K562 (cell line): ENCODE measurements at regions not wholly inside any gene's neighbourhood (a gene's known extent, or its start where the extent isn't known, plus 50 kb on each side); places are given as distances from the start of the nearest gene placed in this dataset.

ENCODE experiments used
- ATAC-seq: fragments of 200-7000 bp; cut with Tn5 transposase; 3 replicates; pipeline ENCODE4 v1.9.1; 2020; ENCODE audit warnings: moderate library complexity
- BruUV-seq: library from RNA; stranded (reverse); fragments of 400-500 nt; replicated peaks from 2 replicates; lab custom pipeline; 2021; lab: Mats Ljungman, UMichigan
- CTCF ChIA-PET: fragments of 300-600 bp; formaldehyde crosslinking; extraction: SDS; loops from one replicate; lab custom pipeline; 2021; ENCODE audit warnings: low intra/inter-chr PET ratio; lab: Yijun Ruan, JAX
- POLR2A ChIA-PET: fragments of 300-600, 350-650 bp; sonication (Branson Sonifier 250); formaldehyde crosslinking; extraction: SDS; loops from one replicate; lab custom pipeline; 2021; ENCODE audit warnings: antibody characterized with exemption, inconsistent platforms; lab: Yijun Ruan, JAX
- DNase-seq, 4 experiments: peaks; one replicate each; pipeline versions ENCODE4 v3.0.0 to v3.0.0-alpha.2; 2011 to 2018; ENCODE audit warnings: low spot score in 3 of 4, mixed read lengths in 3 of 4; ENCODE audit errors: extremely low read depth in 1 of 4
- FAIRE-seq: peaks from 2 replicates; lab custom pipeline; 2011; peaks lifted over from hg19 to GRCh38; lab: Jason Lieb, UNC
- H2AFZ ChIP-seq: 2 replicates; pipeline ENCODE4 v1.6.0; 2011; ENCODE audit warnings: low read depth, low read length, control low read depth, inconsistent platforms
- H3K27ac ChIP-seq: fragments of 200-600 bp; 3 replicates; pipeline ENCODE4 v1.8.0; 2011; ENCODE audit warnings: low read depth, mild to moderate bottlenecking, control low read depth, inconsistent platforms, low read length, moderate library complexity, mixed read lengths; ENCODE audit errors: extremely low read depth
- H3K27me3 ChIP-seq, 2 experiments: fragments of 300-600 bp in 1 of 2; 2 replicates in 1 of 2; 3 replicates in 1 of 2; pipeline versions ENCODE4 v1.6.0 to v1.8.0; 2011; ENCODE audit warnings: inconsistent platforms in 2 of 2, low read length in 2 of 2, mild to moderate bottlenecking in 1 of 2, mixed read lengths in 1 of 2, moderate library complexity in 1 of 2; ENCODE audit not compliant: control insufficient read depth in 2 of 2, insufficient read depth in 2 of 2
- H3K36me3 ChIP-seq: fragments of 300-600 bp; 3 replicates; pipeline ENCODE4 v1.8.0; 2011; ENCODE audit warnings: mild to moderate bottlenecking, low read length, inconsistent platforms; ENCODE audit not compliant: control insufficient read depth, insufficient read depth
- H3K4me1 ChIP-seq, 2 experiments: fragments of 200-600 bp in 1 of 2; replicated peaks in 1 of 2; 2 replicates in 1 of 2; 3 replicates in 1 of 2; pipeline versions ENCODE4 v1.5.1 to v1.8.0; 2011; ENCODE audit warnings: inconsistent platforms in 2 of 2, low read length in 2 of 2, mild to moderate bottlenecking in 1 of 2, mixed read lengths in 1 of 2, moderate library complexity in 1 of 2; ENCODE audit not compliant: control insufficient read depth in 2 of 2, insufficient read depth in 2 of 2
- H3K4me2 ChIP-seq: 2 replicates; pipeline ENCODE4 v1.6.1; 2011; ENCODE audit warnings: low read length, control low read depth, inconsistent platforms, mixed read lengths; ENCODE audit not compliant: insufficient read depth
- H3K4me3 ChIP-seq: fragments of 200-600 bp; sonication (generic), shearing (Covaris generic); 2 replicates; pipeline ENCODE4 v1.5.1; 2016; ENCODE audit warnings: control low read depth, inconsistent platforms
- H3K79me2 ChIP-seq: fragments of 200-600 bp; 3 replicates; pipeline ENCODE4 v1.8.0; 2011; ENCODE audit warnings: low read length, inconsistent platforms; ENCODE audit not compliant: control insufficient read depth, insufficient read depth
- H3K9ac ChIP-seq, 2 experiments: 2 replicates each; pipeline versions ENCODE4 v1.6.0 to v1.6.1; 2011; ENCODE audit warnings: low read depth in 2 of 2, low read length in 2 of 2, control low read depth in 1 of 2, inconsistent platforms in 1 of 2, mild to moderate bottlenecking in 1 of 2, mixed read lengths in 1 of 2; ENCODE audit not compliant: insufficient read depth in 1 of 2
- H3K9me1 ChIP-seq: one replicate; pipeline ENCODE4 v1.6.0; 2011; ENCODE audit warnings: inconsistent platforms, mild to moderate bottlenecking, low read length, moderate library complexity; ENCODE audit not compliant: control insufficient read depth, insufficient read depth
- H3K9me3 ChIP-seq: replicated peaks from 2 replicates; pipeline ENCODE4 v1.5.1; 2011; ENCODE audit warnings: low read depth, low read length, inconsistent platforms; ENCODE audit not compliant: control insufficient read depth, insufficient read depth
- H4K20me1 ChIP-seq: replicated peaks from 2 replicates; pipeline ENCODE4 v1.6.1; 2011; ENCODE audit warnings: low read length, inconsistent platforms, mixed read lengths; ENCODE audit not compliant: control insufficient read depth, insufficient read depth
- KDM4B ChIP-seq, 2 experiments: fragments of 450-650 bp in 1 of 2; sonication (generic) in 1 of 2; IDR thresholded peaks; 2 replicates each; pipeline ENCODE4 v1.6.1; 2016 to 2017; ENCODE audit warnings: borderline replicate concordance in 2 of 2, antibody characterized with exemption in 1 of 2, low read depth in 1 of 2, mild to moderate bottlenecking in 1 of 2
- MAFF ChIP-seq: IDR thresholded peaks from 2 replicates; pipeline ENCODE4 v1.6.1; 2012; ENCODE audit warnings: low read length, improper control_type of control experiment
- POLR2AphosphoS5 ChIP-seq: IDR thresholded peaks from 2 replicates; pipeline ENCODE4 v1.6.1; 2011; ENCODE audit warnings: mild to moderate bottlenecking, low read depth, low read length, moderate library complexity; ENCODE audit not compliant: control insufficient read depth, insufficient read depth
- RNF2 ChIP-seq: sonication (generic); IDR thresholded peaks from 2 replicates; pipeline ENCODE4 v1.6.1; 2016
- ZC3H4 ChIP-seq: sonication (generic); formaldehyde crosslinking; IDR thresholded peaks from 2 replicates; pipeline ENCODE4 v1.9.0; 2021; ENCODE audit warnings: missing genetic modification reagents, borderline replicate concordance
- ZKSCAN8 ChIP-seq: fragments of 200-800 bp; sonication (Bioruptor generic); IDR thresholded peaks from 2 replicates; pipeline ENCODE4 v1.6.1; 2016; ENCODE audit warnings: missing genetic modification characterization, missing compliant biosample characterization
- ZNF347 ChIP-seq: fragments of 450-650 bp; formaldehyde crosslinking; IDR thresholded peaks from 2 replicates; pipeline ENCODE4 v1.4.0; 2020; ENCODE audit warnings: low read depth, mild to moderate bottlenecking, moderate library complexity
- ZNF778 ChIP-seq: fragments of 450-650 bp; formaldehyde crosslinking; IDR thresholded peaks from 2 replicates; pipeline ENCODE4 v1.4.0; 2020; ENCODE audit warnings: mild to moderate bottlenecking, moderate library complexity
- WGBS: fragments of 100-300 bp; shearing (Covaris generic); methylation state at CpG from one replicate; pipeline ENCODE4 v1.1.6; 2016; ENCODE audit warnings: low coverage, mixed read lengths; ENCODE audit not compliant: insufficient coverage; ENCODE audit errors: missing lambda C conversion rate; 5-methylcytosine and 5-hydroxymethylcytosine counted together
- in situ Hi-C: fragments of 300-500 bp; cut with MboI; formaldehyde crosslinking; loops from 4 replicates; pipeline ENCODE4 v1.15.0; 2018; ENCODE audit warnings: inconsistent platforms, mixed read lengths
- intact Hi-C: fragments of 100-400 bp; cut with micrococcal nuclease; formaldehyde crosslinking; loops from 2 replicates; pipeline ENCODE4 v1.14.2; 2022
- TF ChIP-seq, protein P1 (sequence below): fragments of 250-450 bp; sonication (Bioruptor Pico); IDR thresholded peaks from 2 replicates; pipeline ENCODE4 v1.5.0; 2022; ENCODE audit warnings: mild to moderate bottlenecking
- TF ChIP-seq, protein P2 (sequence below): fragments of 250-450 bp; sonication (Bioruptor Pico); IDR thresholded peaks from 2 replicates; pipeline ENCODE4 v1.6.1; 2021; ENCODE audit warnings: mild to moderate bottlenecking
- TF ChIP-seq, protein P3 (sequence below), 2 experiments: fragments of 250-450 bp in 1 of 2; fragments of 450-650 bp in 1 of 2; sonication (Bioruptor Pico) in 1 of 2; IDR thresholded peaks; 2 replicates each; pipeline versions ENCODE4 v1.6.1 to v1.8.0; 2016 to 2021; ENCODE audit warnings: mild to moderate bottlenecking in 2 of 2, moderate library complexity in 2 of 2, missing compliant biosample characterization in 1 of 2, missing genetic modification characterization in 1 of 2
- TF ChIP-seq, protein P4 (sequence below): fragments of 450-650 bp; IDR thresholded peaks from 2 replicates; pipeline ENCODE4 v1.7.1; 2018; ENCODE audit warnings: mild to moderate bottlenecking, low read depth; ENCODE audit not compliant: partially characterized antibody
- TF ChIP-seq, protein P5 (sequence below), 2 experiments: fragments of 150-350 bp in 1 of 2; IDR thresholded peaks; 2 replicates each; pipeline ENCODE4 v1.6.1; 2012 to 2016; ENCODE audit warnings: low read depth in 2 of 2, low read length in 2 of 2, mild to moderate bottlenecking in 1 of 2, moderate library complexity in 1 of 2

DNA sequence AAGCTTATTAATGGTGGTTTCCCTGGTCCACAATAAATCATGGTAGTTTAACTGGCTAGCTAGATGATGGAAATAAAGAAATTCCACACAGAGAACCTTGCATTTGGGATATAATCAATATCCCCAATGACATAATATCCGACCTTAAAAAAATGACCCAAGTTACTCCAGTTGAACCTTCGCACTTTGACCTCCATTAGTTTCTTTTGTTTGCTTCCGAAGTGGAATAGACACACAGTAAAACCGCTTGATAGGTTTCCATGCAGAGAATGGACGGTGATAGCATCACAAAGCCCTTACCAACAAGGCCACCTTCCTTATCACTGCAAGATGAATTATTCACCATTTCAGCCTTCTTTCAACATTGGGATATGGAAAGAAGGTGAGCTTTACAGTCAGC, 1966.1 kb upstream of the CELF4 start:
- Histone ChIP-seq H3K9me3 (0 out of 2 replicates have a peak, but pooled peaks cover 2% of the 10 kb centered on the region), H3K36me3 (no peaks in the 10 kb centered on the region), H3K4me2 (no peak overlapping the region), H3K4me3 (no peak overlapping the region), H2AFZ (no peak overlapping the region), H3K4me1 (no peaks in the 10 kb centered on the region), H3K9ac (no peak overlapping the region), H3K9me1 (no peaks in the 10 kb centered on the region), H3K27me3 (no peaks in the 10 kb centered on the region), H4K20me1 (no peaks in the 10 kb centered on the region), H3K27ac (no peak overlapping the region), H3K79me2 (no peaks in the 10 kb centered on the region)
- WGBS = 0% methylated on average over 5 of the region's 5 CpGs
- POLR2A ChIA-PET = no interaction called here
- DNase-seq = no peak
- no peak for ATAC-seq
- intact Hi-C loops (no loop called here), in situ Hi-C loops (no loop called here)
- no TSS peak for BruUV-seq
- CTCF ChIA-PET = no interaction called here
- no peak for FAIRE-seq
- TF ChIP-seq ZNF778 (no peak), ZC3H4 (CRISPR knock-in tag) (no peak), RNF2 (no peak), KDM4B (IDR thresholded peaks at IDR 0.05; ENCODE audit: borderline replicate concordance in 2 of 2, low read depth in 1 of 2) (no peak), POLR2AphosphoS5 (no peak), MAFF (no peak), ZKSCAN8 (no peak), ZNF347 (CRISPR knock-in tag) (no peak)
- TF ChIP-seq, protein P1, sequence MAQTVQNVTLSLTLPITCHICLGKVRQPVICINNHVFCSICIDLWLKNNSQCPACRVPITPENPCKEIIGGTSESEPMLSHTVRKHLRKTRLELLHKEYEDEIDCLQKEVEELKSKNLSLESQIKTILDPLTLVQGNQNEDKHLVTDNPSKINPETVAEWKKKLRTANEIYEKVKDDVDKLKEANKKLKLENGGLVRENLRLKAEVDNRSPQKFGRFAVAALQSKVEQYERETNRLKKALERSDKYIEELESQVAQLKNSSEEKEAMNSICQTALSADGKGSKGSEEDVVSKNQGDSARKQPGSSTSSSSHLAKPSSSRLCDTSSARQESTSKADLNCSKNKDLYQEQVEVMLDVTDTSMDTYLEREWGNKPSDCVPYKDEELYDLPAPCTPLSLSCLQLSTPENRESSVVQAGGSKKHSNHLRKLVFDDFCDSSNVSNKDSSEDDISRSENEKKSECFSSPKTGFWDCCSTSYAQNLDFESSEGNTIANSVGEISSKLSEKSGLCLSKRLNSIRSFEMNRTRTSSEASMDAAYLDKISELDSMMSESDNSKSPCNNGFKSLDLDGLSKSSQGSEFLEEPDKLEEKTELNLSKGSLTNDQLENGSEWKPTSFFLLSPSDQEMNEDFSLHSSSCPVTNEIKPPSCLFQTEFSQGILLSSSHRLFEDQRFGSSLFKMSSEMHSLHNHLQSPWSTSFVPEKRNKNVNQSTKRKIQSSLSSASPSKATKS (CRISPR knock-in tag) = no peak
- TF ChIP-seq, protein P2, sequence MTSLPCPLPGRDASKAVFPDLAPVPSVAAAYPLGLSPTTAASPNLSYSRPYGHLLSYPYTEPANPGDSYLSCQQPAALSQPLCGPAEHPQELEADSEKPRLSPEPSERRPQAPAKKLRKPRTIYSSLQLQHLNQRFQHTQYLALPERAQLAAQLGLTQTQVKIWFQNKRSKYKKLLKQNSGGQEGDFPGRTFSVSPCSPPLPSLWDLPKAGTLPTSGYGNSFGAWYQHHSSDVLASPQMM (CRISPR knock-in tag) = no peak
- TF ChIP-seq, protein P3, sequence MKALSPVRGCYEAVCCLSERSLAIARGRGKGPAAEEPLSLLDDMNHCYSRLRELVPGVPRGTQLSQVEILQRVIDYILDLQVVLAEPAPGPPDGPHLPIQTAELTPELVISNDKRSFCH (CRISPR knock-in tag; IDR thresholded peaks at IDR 0.05) = no peak
- TF ChIP-seq, protein P3 (tag; IDR thresholded peaks at IDR 0.05) = no peak
- TF ChIP-seq, protein P4, sequence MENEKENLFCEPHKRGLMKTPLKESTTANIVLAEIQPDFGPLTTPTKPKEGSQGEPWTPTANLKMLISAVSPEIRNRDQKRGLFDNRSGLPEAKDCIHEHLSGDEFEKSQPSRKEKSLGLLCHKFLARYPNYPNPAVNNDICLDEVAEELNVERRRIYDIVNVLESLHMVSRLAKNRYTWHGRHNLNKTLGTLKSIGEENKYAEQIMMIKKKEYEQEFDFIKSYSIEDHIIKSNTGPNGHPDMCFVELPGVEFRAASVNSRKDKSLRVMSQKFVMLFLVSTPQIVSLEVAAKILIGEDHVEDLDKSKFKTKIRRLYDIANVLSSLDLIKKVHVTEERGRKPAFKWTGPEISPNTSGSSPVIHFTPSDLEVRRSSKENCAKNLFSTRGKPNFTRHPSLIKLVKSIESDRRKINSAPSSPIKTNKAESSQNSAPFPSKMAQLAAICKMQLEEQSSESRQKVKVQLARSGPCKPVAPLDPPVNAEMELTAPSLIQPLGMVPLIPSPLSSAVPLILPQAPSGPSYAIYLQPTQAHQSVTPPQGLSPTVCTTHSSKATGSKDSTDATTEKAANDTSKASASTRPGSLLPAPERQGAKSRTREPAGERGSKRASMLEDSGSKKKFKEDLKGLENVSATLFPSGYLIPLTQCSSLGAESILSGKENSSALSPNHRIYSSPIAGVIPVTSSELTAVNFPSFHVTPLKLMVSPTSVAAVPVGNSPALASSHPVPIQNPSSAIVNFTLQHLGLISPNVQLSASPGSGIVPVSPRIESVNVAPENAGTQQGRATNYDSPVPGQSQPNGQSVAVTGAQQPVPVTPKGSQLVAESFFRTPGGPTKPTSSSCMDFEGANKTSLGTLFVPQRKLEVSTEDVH = no peak
- TF ChIP-seq, protein P5, sequence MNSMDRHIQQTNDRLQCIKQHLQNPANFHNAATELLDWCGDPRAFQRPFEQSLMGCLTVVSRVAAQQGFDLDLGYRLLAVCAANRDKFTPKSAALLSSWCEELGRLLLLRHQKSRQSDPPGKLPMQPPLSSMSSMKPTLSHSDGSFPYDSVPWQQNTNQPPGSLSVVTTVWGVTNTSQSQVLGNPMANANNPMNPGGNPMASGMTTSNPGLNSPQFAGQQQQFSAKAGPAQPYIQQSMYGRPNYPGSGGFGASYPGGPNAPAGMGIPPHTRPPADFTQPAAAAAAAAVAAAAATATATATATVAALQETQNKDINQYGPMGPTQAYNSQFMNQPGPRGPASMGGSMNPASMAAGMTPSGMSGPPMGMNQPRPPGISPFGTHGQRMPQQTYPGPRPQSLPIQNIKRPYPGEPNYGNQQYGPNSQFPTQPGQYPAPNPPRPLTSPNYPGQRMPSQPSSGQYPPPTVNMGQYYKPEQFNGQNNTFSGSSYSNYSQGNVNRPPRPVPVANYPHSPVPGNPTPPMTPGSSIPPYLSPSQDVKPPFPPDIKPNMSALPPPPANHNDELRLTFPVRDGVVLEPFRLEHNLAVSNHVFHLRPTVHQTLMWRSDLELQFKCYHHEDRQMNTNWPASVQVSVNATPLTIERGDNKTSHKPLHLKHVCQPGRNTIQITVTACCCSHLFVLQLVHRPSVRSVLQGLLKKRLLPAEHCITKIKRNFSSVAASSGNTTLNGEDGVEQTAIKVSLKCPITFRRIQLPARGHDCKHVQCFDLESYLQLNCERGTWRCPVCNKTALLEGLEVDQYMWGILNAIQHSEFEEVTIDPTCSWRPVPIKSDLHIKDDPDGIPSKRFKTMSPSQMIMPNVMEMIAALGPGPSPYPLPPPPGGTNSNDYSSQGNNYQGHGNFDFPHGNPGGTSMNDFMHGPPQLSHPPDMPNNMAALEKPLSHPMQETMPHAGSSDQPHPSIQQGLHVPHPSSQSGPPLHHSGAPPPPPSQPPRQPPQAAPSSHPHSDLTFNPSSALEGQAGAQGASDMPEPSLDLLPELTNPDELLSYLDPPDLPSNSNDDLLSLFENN (IDR thresholded peaks at IDR 0.05; ENCODE audit: low read depth in 2 of 2, low read length in 2 of 2) = no peak
